ENCODE measurements at regions not wholly inside any gene's neighbourhood (a gene's known extent, or its start where the extent isn't known, plus 50 kb on each side); places are given as distances from the start of the nearest gene placed in this dataset.

GRCh38 chr7:135845415-135846075 lies 96.9 kb upstream of the FAM180A start:
- TF ChIP-seq CTCF (IDR thresholded peaks at IDR 0.05; ENCODE audit: low read length) (no peak), EZH2 (optimal IDR thresholded peaks at IDR 0.05; ENCODE audit: low read depth, low read length) (no peak)

Measured in MM.1S (cell line).